DOHH2 (cell line): ENCODE measurements at regions not wholly inside any gene's neighbourhood (a gene's known extent, or its start where the extent isn't known, plus 50 kb on each side); places are given as distances from the start of the nearest gene placed in this dataset.

ENCODE experiments used
- H3F3A ChIP-seq: fragments of 200-600 bp; sonication (generic), shearing (Covaris generic); 2 replicates; pipeline ENCODE4 v1.6.0; 2016; ENCODE audit warnings: antibody characterized with exemption, mild to moderate bottlenecking; ENCODE audit not compliant: control insufficient read depth, insufficient read depth
- H3K27ac ChIP-seq: fragments of 200-600 bp; sonication (generic); 2 replicates; pipeline ENCODE4 v1.5.1; 2014; ENCODE audit warnings: low read depth, mild to moderate bottlenecking, low read length, moderate library complexity
- H3K27me3 ChIP-seq: fragments of 200-600 bp; sonication (generic); 2 replicates; pipeline ENCODE4 v1.6.1; 2014; ENCODE audit warnings: mild to moderate bottlenecking, low read length, mixed read lengths; ENCODE audit not compliant: control insufficient read depth
- H3K36me3 ChIP-seq: fragments of 200-600 bp; sonication (generic); 2 replicates; pipeline ENCODE4 v1.6.1; 2014; ENCODE audit warnings: mild to moderate bottlenecking, low read length, moderate library complexity, mixed read lengths; ENCODE audit not compliant: control insufficient read depth
- H3K4me1 ChIP-seq: fragments of 200-600 bp; sonication (generic); 2 replicates; pipeline ENCODE4 v1.6.1; 2014; ENCODE audit warnings: mild to moderate bottlenecking, low read length, mixed read lengths; ENCODE audit not compliant: control insufficient read depth
- H3K4me2 ChIP-seq: fragments of 200-600 bp; sonication (generic); 2 replicates; pipeline ENCODE4 v1.6.0; 2014; ENCODE audit warnings: mild to moderate bottlenecking, low read length, moderate library complexity
- H3K4me3 ChIP-seq: fragments of 200-600 bp; sonication (generic); 2 replicates; pipeline ENCODE4 v1.5.1; 2014; ENCODE audit warnings: mild to moderate bottlenecking, low read length, mixed read lengths
- H3K79me2 ChIP-seq: fragments of 200-600 bp; sonication (generic); 2 replicates; pipeline ENCODE4 v1.6.1; 2014; ENCODE audit warnings: mild to moderate bottlenecking, low read length, mixed read lengths; ENCODE audit not compliant: control insufficient read depth
- H3K9me2 ChIP-seq: fragments of 200-600 bp; sonication (generic); replicated peaks from 2 replicates; pipeline ENCODE4 v1.6.1; 2014; ENCODE audit warnings: mild to moderate bottlenecking, low read length, mixed read lengths; ENCODE audit not compliant: control insufficient read depth
- H3K9me3 ChIP-seq: fragments of 200-600 bp; sonication (generic); 2 replicates; pipeline ENCODE4 v1.6.1; 2014; ENCODE audit warnings: antibody characterized with exemption, low read length, mixed read lengths; ENCODE audit not compliant: control insufficient read depth, insufficient read depth
- H4K20me1 ChIP-seq: fragments of 200-600 bp; sonication (generic); 2 replicates; pipeline ENCODE4 v1.6.0; 2014; ENCODE audit warnings: low read depth, mild to moderate bottlenecking, antibody characterized with exemption, low read length, moderate library complexity; ENCODE audit not compliant: control insufficient read depth, insufficient read depth
- EZH2phosphoT487 ChIP-seq: fragments of 200-600 bp; sonication (generic); IDR thresholded peaks from 2 replicates; pipeline ENCODE4 v1.6.1; 2017; ENCODE audit warnings: borderline replicate concordance, mild to moderate bottlenecking, antibody characterized with exemption, low read length, moderate library complexity, mixed read lengths
- TF ChIP-seq, protein P1 (sequence below): fragments of 200-600 bp; sonication (generic); IDR thresholded peaks from one replicate; pipeline ENCODE4 v1.5.1; 2014; ENCODE audit warnings: antibody characterized with exemption, mild to moderate bottlenecking, low read depth, low read length; ENCODE audit not compliant: poor library complexity, severe bottlenecking

DNA sequence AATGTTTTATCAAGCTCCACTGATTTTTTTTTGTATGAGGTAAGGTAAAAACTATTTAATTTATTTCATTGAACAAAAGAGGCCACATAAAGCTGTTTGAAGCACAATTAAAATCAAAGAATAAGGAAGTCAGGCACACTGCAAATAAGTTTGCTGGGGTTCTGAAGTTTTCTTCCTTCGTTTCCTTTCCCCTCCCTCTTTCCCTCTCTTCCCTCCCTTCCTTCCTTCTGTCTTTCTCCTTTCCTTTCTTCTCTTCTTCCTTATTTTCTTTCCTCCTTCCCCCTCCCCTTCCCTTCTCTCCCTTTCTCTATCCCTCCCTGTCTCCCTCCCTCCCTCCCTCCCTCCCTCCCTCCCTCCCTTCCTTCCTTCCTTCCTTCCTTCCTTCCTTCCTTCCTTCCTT, 78.7 kb downstream of the ALX1 start:
- Histone ChIP-seq H3K4me2 (no peak overlapping the region), H3K27me3 (peaks cover 3% of the 10 kb centered on the region; the same call in 1 of the 2 replicates), H3K4me1 (no peaks in the 10 kb centered on the region), H3K27ac (no peak overlapping the region), H4K20me1 (no peaks in the 10 kb centered on the region), H3K79me2 (no peaks in the 10 kb centered on the region), H3K36me3 (no peaks in the 10 kb centered on the region), H3F3A (no peaks in the 10 kb centered on the region), H3K4me3 (no peak overlapping the region), H3K9me3 (no peaks in the 10 kb centered on the region), H3K9me2 (no peaks in the 10 kb centered on the region)
- no peak for TF ChIP-seq EZH2phosphoT487
- TF ChIP-seq, protein P1, sequence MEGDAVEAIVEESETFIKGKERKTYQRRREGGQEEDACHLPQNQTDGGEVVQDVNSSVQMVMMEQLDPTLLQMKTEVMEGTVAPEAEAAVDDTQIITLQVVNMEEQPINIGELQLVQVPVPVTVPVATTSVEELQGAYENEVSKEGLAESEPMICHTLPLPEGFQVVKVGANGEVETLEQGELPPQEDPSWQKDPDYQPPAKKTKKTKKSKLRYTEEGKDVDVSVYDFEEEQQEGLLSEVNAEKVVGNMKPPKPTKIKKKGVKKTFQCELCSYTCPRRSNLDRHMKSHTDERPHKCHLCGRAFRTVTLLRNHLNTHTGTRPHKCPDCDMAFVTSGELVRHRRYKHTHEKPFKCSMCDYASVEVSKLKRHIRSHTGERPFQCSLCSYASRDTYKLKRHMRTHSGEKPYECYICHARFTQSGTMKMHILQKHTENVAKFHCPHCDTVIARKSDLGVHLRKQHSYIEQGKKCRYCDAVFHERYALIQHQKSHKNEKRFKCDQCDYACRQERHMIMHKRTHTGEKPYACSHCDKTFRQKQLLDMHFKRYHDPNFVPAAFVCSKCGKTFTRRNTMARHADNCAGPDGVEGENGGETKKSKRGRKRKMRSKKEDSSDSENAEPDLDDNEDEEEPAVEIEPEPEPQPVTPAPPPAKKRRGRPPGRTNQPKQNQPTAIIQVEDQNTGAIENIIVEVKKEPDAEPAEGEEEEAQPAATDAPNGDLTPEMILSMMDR: no peak

- H3K36me3 ChIP-seq: no peaks in the 10 kb centered on the region
- no peaks in the 10 kb centered on the region for H3K27me3 ChIP-seq
- H4K20me1 ChIP-seq: no peaks in the 10 kb centered on the region
- H3K79me2 ChIP-seq: no peaks in the 10 kb centered on the region
- H3K4me2 ChIP-seq: no peak overlapping the region
- no peaks in the 10 kb centered on the region for H3K4me1 ChIP-seq
- H3K27ac ChIP-seq: no peak overlapping the region
- H3F3A ChIP-seq: no peaks in the 10 kb centered on the region
- TF ChIP-seq, protein P1: no peak
- TF ChIP-seq EZH2phosphoT487: no peak
- no peak overlapping the region for H3K4me3 ChIP-seq
- H3K9me2 ChIP-seq: no peaks in the 10 kb centered on the region
- H3K9me3 ChIP-seq: no peaks in the 10 kb centered on the region
Observed at GRCh38 chr12:85363382-85364190, 83.6 kb downstream of the ALX1 start.

DNA sequence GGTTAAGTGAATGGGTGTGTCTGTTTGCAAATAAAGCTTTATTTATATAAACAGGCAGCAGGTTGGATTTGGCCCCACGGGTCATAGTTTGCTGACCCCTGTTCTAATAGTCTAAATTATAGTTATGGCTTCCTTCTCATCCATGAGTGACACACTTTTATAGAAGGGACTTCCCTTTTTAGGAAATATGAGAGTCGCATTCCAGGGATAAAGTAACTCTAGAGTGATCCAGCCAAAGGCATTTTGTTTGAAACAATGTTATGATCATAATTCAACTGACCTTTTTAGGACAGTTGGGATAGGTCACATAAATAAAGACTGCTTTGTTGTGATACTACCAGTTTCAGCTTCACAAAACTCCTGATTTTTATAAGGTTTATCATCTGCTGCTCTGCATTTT, 87.9 kb downstream of the ALX1 start:
- H3K4me2 ChIP-seq: no peak overlapping the region
- H3K79me2 ChIP-seq: no peaks in the 10 kb centered on the region
- no peaks in the 10 kb centered on the region for H3K4me1 ChIP-seq
- H3K27ac ChIP-seq: no peak overlapping the region
- no peaks in the 10 kb centered on the region for H4K20me1 ChIP-seq
- H3K36me3 ChIP-seq: no peaks in the 10 kb centered on the region
- no peaks in the 10 kb centered on the region for H3K9me3 ChIP-seq
- no peaks in the 10 kb centered on the region for H3K27me3 ChIP-seq
- no peaks in the 10 kb centered on the region for H3K9me2 ChIP-seq
- H3F3A ChIP-seq: no peaks in the 10 kb centered on the region
- H3K4me3 ChIP-seq: no peak overlapping the region
- TF ChIP-seq EZH2phosphoT487: no peak
- TF ChIP-seq, protein P1: no peak
